Vagina (tissue), 2 donors: ENCODE measurements at regions not wholly inside any gene's neighbourhood (a gene's known extent, or its start where the extent isn't known, plus 50 kb on each side); places are given as distances from the start of the nearest gene placed in this dataset.

Experiments
- DNase-seq, 2 donors: peaks; one replicate each; pipeline ENCODE4 v3.0.0-alpha.2; 2017; ENCODE audit errors: extremely low spot score in 2 of 2
- H3K27ac ChIP-seq: fragments of 200-600 bp; sonication (generic); one replicate; pipeline ENCODE4 v1.5.1; 2019
- H3K27me3 ChIP-seq: fragments of 200-600 bp; sonication (generic); one replicate; pipeline ENCODE4 v1.5.1; 2019
- H3K36me3 ChIP-seq, 2 donors: fragments of 200-600 bp; sonication (generic); one replicate each; pipeline ENCODE4 v1.5.1; 2017 to 2019
- H3K4me1 ChIP-seq: fragments of 200-600 bp; sonication (generic); one replicate; pipeline ENCODE4 v1.5.1; 2019
- H3K4me3 ChIP-seq, 2 donors: fragments of 200-600 bp; sonication (generic); 1 replicate in 1 of 2; 2 replicates in 1 of 2; pipeline ENCODE4 v1.5.1; 2016 to 2019
- H3K9me3 ChIP-seq: fragments of 200-600 bp; sonication (generic); one replicate; pipeline ENCODE4 v1.5.1; 2019
- CTCF ChIP-seq, 3 experiments: fragments of 450-650 bp in 2 of 3; fragments of 200-600 bp in 1 of 3; sonication (generic) in 1 of 3; IDR thresholded peaks; one replicate each; pipeline ENCODE4 v1.5.1; 2017 to 2019; ENCODE audit warnings: antibody characterized with exemption in 3 of 3, mild to moderate bottlenecking in 2 of 3, moderate library complexity in 2 of 3
- POLR2A ChIP-seq, 2 donors: fragments of 450-650 bp; IDR thresholded peaks; one replicate each; pipeline ENCODE4 v1.6.1; 2017; ENCODE audit warnings: antibody characterized with exemption in 2 of 2, mild to moderate bottlenecking in 2 of 2, moderate library complexity in 2 of 2
- POLR2AphosphoS5 ChIP-seq, 2 donors: sonication (generic); formaldehyde crosslinking; IDR thresholded peaks; one replicate each; pipeline ENCODE4 v1.9.0; 2017; ENCODE audit warnings: antibody characterized with exemption in 2 of 2, mild to moderate bottlenecking in 2 of 2, low read depth in 1 of 2; ENCODE audit not compliant: insufficient read depth in 1 of 2
- intact Hi-C: fragments of 100-400 bp; cut with DNase I; formaldehyde crosslinking; loops from one replicate; pipeline ENCODE4 v1.15.1; 2023

GRCh38 chr1:113185463-113186104, 112.6 kb downstream of the LRIG2 start:
- no peaks in the 10 kb centered on the region for H3K36me3 ChIP-seq
- intact Hi-C loops, result no loop called here
- no peak overlapping the region for H3K4me3 ChIP-seq
- DNase-seq, result no peak
- H3K27me3 ChIP-seq, result no peaks in the 10 kb centered on the region
- H3K4me1 ChIP-seq, result no peaks in the 10 kb centered on the region
- no peak overlapping the region for H3K27ac ChIP-seq
- TF ChIP-seq POLR2A (IDR thresholded peaks at IDR 0.05) (no peak), POLR2AphosphoS5 (IDR thresholded peaks at IDR 0.05; ENCODE audit: insufficient read depth in 1 of 2, low read depth in 1 of 2) (no peak), CTCF (IDR thresholded peaks at IDR 0.05) (no peak)
- H3K9me3 ChIP-seq, result no peaks in the 10 kb centered on the region

GRCh38 chr1:113190078-113190477, 117.1 kb downstream of the LRIG2 start:
- no peak overlapping the region for H3K4me3 ChIP-seq
- no peak overlapping the region for H3K27ac ChIP-seq
- intact Hi-C loops, result no loop called here
- H3K4me1 ChIP-seq, result peaks cover 12% of the 10 kb centered on the region
- DNase-seq, result no peak
- H3K27me3 ChIP-seq, result no peaks in the 10 kb centered on the region
- H3K36me3 ChIP-seq, result no peaks in the 10 kb centered on the region
- H3K9me3 ChIP-seq, result no peaks in the 10 kb centered on the region
- TF ChIP-seq CTCF (IDR thresholded peaks at IDR 0.05), result no peak
- TF ChIP-seq POLR2AphosphoS5 (IDR thresholded peaks at IDR 0.05; ENCODE audit: insufficient read depth in 1 of 2, low read depth in 1 of 2), result no peak
- TF ChIP-seq POLR2A (IDR thresholded peaks at IDR 0.05), result no peak

GRCh38 chr1:113190930-113191329, 117.9 kb downstream of the LRIG2 start:
- Histone ChIP-seq H3K27ac (no peak overlapping the region), H3K9me3 (no peaks in the 10 kb centered on the region), H3K27me3 (no peaks in the 10 kb centered on the region), H3K36me3 (no peaks in the 10 kb centered on the region), H3K4me3 (no peak overlapping the region), H3K4me1 (peaks cover 12% of the 10 kb centered on the region)
- DNase-seq, result no peak
- intact Hi-C loops, result no loop called here
- no peak for TF ChIP-seq POLR2AphosphoS5 (IDR thresholded peaks at IDR 0.05; ENCODE audit: insufficient read depth in 1 of 2, low read depth in 1 of 2)
- TF ChIP-seq POLR2A (IDR thresholded peaks at IDR 0.05), result no peak

DNA sequence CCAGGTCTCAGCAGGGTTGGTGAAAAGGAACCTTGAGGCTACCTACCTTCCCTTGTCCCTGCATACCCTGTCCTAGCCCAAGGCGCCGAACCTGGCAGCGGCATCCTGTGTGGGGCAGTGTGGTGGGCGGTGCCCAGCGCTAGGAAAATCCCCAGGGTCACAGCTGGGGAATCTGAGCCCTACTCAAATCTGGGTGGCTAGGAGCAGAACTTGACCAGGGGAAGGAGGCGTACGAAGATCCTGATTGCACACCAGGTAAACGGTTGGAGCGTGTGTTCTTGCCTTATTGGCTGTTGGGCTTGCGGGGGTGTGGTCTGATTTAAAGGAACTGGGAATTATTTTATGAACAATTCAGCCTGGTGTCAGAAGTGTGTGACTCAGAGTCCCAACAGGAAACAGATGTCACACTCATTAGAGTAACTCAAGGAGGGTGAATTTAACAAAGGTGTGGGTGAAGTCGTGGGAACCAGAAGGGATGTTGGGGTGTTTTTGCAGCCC, 118.6 kb downstream of the LRIG2 start:
- no peaks in the 10 kb centered on the region for H3K27me3 ChIP-seq
- intact Hi-C loops, result no loop called here
- H3K4me1 ChIP-seq, result peaks cover 12% of the 10 kb centered on the region
- DNase-seq, result no peak
- TF ChIP-seq POLR2AphosphoS5 (IDR thresholded peaks at IDR 0.05; ENCODE audit: insufficient read depth in 1 of 2, low read depth in 1 of 2) (peak in 1 of 2 donors; percentile 14), CTCF (IDR thresholded peaks at IDR 0.05) (no peak), POLR2A (IDR thresholded peaks at IDR 0.05) (no peak)
- H3K9me3 ChIP-seq, result no peaks in the 10 kb centered on the region
- H3K36me3 ChIP-seq, result no peaks in the 10 kb centered on the region
- H3K27ac ChIP-seq, result no peak overlapping the region
- no peak overlapping the region for H3K4me3 ChIP-seq

DNA sequence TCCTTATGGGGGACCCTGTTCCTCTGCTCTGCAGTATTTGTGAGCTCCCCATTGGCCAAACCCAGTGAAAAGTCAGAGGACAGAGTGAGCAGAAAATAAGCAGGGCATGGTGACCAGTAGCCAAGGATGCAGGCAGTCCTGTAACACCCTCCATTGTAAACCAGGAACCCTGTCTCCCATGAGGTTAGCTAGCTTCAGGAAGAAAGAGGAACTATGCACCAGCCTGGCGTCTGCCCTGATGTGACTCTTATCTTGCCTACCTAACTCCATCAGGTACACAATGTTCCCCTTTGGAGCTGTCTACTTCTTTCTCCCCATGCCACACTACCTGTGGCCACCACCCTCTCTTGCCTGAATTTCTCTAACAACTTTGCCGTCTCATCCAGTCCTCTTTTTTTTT, 119.2 kb downstream of the LRIG2 start:
- Histone ChIP-seq H3K27ac (no peak overlapping the region), H3K4me3 (no peak overlapping the region), H3K27me3 (no peaks in the 10 kb centered on the region), H3K36me3 (no peaks in the 10 kb centered on the region), H3K9me3 (no peaks in the 10 kb centered on the region), H3K4me1 (peaks cover 14% of the 10 kb centered on the region)
- TF ChIP-seq CTCF (IDR thresholded peaks at IDR 0.05) (no peak), POLR2AphosphoS5 (IDR thresholded peaks at IDR 0.05; ENCODE audit: insufficient read depth in 1 of 2, low read depth in 1 of 2) (no peak), POLR2A (IDR thresholded peaks at IDR 0.05) (no peak)
- intact Hi-C loops, result no loop called here
- DNase-seq, result no peak
